GM12878 (cell line): ENCODE measurements at regions not wholly inside any gene's neighbourhood (a gene's known extent, or its start where the extent isn't known, plus 50 kb on each side); places are given as distances from the start of the nearest gene placed in this dataset.
"Not testable (repeated sequence)": the region's sequence is repeated elsewhere in the genome, so short reads cannot be mapped to it uniquely, and the experiment has no call there.

Experiments used
- CHD1 ChIP-seq: IDR thresholded peaks from 2 replicates; pipeline ENCODE4 v1.6.1; 2012; ENCODE audit warnings: low read depth, low read length, improper control_type of control experiment
- CTCF ChIP-seq, 3 experiments: IDR thresholded peaks in 2 of 3; conservative IDR thresholded peaks in 1 of 3; 2 replicates each; pipeline ENCODE4 v1.5.1; 2011; ENCODE audit warnings: low read depth in 3 of 3, low read length in 3 of 3, mild to moderate bottlenecking in 3 of 3, control low read depth in 2 of 3, moderate library complexity in 2 of 3, inconsistent platforms in 1 of 3, mixed read lengths in 1 of 3; ENCODE audit not compliant: control insufficient read depth in 2 of 3, insufficient read depth in 1 of 3; ENCODE audit errors: extremely low read depth in 1 of 3
- EZH2 ChIP-seq: IDR thresholded peaks from 2 replicates; pipeline ENCODE4 v1.6.1; 2012; ENCODE audit warnings: low read depth, mild to moderate bottlenecking, control low read depth, inconsistent platforms, low read length, borderline replicate concordance; ENCODE audit not compliant: control insufficient read depth
- HCFC1 ChIP-seq: fragments of 150-350 bp; IDR thresholded peaks from 2 replicates; pipeline ENCODE4 v1.6.1; 2014; ENCODE audit warnings: low read length
- POLR2AphosphoS5 ChIP-seq: IDR thresholded peaks from 2 replicates; pipeline ENCODE4 v1.6.1; 2011; ENCODE audit warnings: mild to moderate bottlenecking, low read length, inconsistent platforms
- REST ChIP-seq: IDR thresholded peaks from 2 replicates; pipeline ENCODE4 v1.6.1; 2012; ENCODE audit warnings: mild to moderate bottlenecking, low read depth, low read length
- SRF ChIP-seq, 2 experiments: IDR thresholded peaks; 2 replicates each; pipeline ENCODE4 v1.6.1; 2011; ENCODE audit warnings: low read depth in 2 of 2, low read length in 2 of 2, mild to moderate bottlenecking in 1 of 2, moderate library complexity in 1 of 2
- TCF7 ChIP-seq: IDR thresholded peaks from 2 replicates; pipeline ENCODE4 v1.6.1; 2014; ENCODE audit warnings: antibody characterized with exemption, borderline replicate concordance
- ZNF274 ChIP-seq: IDR thresholded peaks from one replicate; pipeline ENCODE4 v1.8.0; 2011; ENCODE audit not compliant: insufficient read length, insufficient read depth
- ZNF384 ChIP-seq: IDR thresholded peaks from 2 replicates; pipeline ENCODE4 v1.6.1; 2012; ENCODE audit warnings: low read depth, mild to moderate bottlenecking, low read length, improper control_type of control experiment, borderline replicate concordance
- TF ChIP-seq, protein P1 (sequence below): fragments of 450-650 bp; IDR thresholded peaks from 2 replicates; pipeline ENCODE4 v1.6.1; 2016; ENCODE audit warnings: mild to moderate bottlenecking, moderate library complexity, borderline replicate concordance

DNA sequence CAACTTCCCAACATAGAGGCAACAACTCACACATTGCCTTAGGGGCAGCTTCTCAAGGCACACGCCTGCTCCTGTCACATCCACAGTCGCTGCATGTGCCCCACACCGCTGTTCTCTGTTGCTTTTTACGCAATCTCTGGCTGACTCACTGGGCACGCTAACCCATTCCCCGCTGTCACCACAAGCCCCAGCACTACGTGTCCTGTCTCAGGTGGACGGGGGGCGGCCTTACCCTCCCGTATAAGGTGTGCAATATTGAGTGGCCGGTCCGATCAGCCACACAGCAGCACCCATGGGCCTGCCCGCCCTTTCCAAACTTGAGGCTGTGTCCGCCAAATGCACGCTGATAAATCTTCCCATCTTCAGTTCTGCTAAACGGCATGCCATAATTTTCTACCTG is 75.5 kb upstream of the TNK2 start:
- not testable (repeated sequence) for TF ChIP-seq HCFC1; SRF (IDR thresholded peaks at IDR 0.05; ENCODE audit: low read depth in 2 of 2, low read length in 2 of 2); POLR2AphosphoS5; REST; CTCF (IDR thresholded peaks at IDR 0.05 in 2 of 3, conservative IDR thresholded peaks at IDR 0.05 in 1 of 3; ENCODE audit: control insufficient read depth in 2 of 3, extremely low read depth in 1 of 3, insufficient read depth in 1 of 3, low read depth in 3 of 3, low read length in 3 of 3); ZNF384; EZH2; CHD1; ZNF274; TCF7
- TF ChIP-seq, protein P1, sequence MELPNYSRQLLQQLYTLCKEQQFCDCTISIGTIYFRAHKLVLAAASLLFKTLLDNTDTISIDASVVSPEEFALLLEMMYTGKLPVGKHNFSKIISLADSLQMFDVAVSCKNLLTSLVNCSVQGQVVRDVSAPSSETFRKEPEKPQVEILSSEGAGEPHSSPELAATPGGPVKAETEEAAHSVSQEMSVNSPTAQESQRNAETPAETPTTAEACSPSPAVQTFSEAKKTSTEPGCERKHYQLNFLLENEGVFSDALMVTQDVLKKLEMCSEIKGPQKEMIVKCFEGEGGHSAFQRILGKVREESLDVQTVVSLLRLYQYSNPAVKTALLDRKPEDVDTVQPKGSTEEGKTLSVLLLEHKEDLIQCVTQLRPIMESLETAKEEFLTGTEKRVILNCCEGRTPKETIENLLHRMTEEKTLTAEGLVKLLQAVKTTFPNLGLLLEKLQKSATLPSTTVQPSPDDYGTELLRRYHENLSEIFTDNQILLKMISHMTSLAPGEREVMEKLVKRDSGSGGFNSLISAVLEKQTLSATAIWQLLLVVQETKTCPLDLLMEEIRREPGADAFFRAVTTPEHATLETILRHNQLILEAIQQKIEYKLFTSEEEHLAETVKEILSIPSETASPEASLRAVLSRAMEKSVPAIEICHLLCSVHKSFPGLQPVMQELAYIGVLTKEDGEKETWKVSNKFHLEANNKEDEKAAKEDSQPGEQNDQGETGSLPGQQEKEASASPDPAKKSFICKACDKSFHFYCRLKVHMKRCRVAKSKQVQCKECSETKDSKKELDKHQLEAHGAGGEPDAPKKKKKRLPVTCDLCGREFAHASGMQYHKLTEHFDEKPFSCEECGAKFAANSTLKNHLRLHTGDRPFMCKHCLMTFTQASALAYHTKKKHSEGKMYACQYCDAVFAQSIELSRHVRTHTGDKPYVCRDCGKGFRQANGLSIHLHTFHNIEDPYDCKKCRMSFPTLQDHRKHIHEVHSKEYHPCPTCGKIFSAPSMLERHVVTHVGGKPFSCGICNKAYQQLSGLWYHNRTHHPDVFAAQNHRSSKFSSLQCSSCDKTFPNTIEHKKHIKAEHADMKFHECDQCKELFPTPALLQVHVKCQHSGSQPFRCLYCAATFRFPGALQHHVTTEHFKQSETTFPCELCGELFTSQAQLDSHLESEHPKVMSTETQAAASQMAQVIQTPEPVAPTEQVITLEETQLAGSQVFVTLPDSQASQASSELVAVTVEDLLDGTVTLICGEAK = not testable (repeated sequence)
